ENCODE measurements at regions not wholly inside any gene's neighbourhood (a gene's known extent, or its start where the extent isn't known, plus 50 kb on each side); places are given as distances from the start of the nearest gene placed in this dataset.

GRCh38 chr2:238505119-238505891 lies 78.6 kb downstream of the ASB1 start:
- no peak overlapping the region for H3K27ac ChIP-seq (ENCODE audit: low read length)
- no peak for DNase-seq
- H3K9ac ChIP-seq (ENCODE audit: low read depth, low read length), result no peak overlapping the region
- no peaks in the 10 kb centered on the region for H3K9me3 ChIP-seq (ENCODE audit: insufficient read depth, low read length, severe bottlenecking)
- no peak overlapping the region for H2AFZ ChIP-seq (ENCODE audit: low read depth, low read length)
- no peaks in the 10 kb centered on the region for H3K79me2 ChIP-seq (ENCODE audit: insufficient read depth, low read length)
- TF ChIP-seq, protein P1, sequence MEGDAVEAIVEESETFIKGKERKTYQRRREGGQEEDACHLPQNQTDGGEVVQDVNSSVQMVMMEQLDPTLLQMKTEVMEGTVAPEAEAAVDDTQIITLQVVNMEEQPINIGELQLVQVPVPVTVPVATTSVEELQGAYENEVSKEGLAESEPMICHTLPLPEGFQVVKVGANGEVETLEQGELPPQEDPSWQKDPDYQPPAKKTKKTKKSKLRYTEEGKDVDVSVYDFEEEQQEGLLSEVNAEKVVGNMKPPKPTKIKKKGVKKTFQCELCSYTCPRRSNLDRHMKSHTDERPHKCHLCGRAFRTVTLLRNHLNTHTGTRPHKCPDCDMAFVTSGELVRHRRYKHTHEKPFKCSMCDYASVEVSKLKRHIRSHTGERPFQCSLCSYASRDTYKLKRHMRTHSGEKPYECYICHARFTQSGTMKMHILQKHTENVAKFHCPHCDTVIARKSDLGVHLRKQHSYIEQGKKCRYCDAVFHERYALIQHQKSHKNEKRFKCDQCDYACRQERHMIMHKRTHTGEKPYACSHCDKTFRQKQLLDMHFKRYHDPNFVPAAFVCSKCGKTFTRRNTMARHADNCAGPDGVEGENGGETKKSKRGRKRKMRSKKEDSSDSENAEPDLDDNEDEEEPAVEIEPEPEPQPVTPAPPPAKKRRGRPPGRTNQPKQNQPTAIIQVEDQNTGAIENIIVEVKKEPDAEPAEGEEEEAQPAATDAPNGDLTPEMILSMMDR (IDR thresholded peaks at IDR 0.05; ENCODE audit: borderline replicate concordance, extremely low read depth, low read length, poor library complexity, severe bottlenecking), result no peak
- no peak for TF ChIP-seq EZH2 (IDR thresholded peaks at IDR 0.05; ENCODE audit: borderline replicate concordance, low read depth, low read length, severe bottlenecking)
- H3K4me3 ChIP-seq (ENCODE audit: low read depth in 1 of 2, low read length in 2 of 2), result no peak overlapping the region
- no peaks in the 10 kb centered on the region; the same call in 1 of the 2 replicates for H4K20me1 ChIP-seq (ENCODE audit: insufficient read depth, low read length)
- ATAC-seq (ENCODE audit: insufficient read depth, low read depth), result no peak
- peaks cover 13% of the 10 kb centered on the region for H3K27me3 ChIP-seq (ENCODE audit: insufficient read depth, low read length, poor library complexity)
- H3K36me3 ChIP-seq (ENCODE audit: insufficient read depth, low read length), result no peaks in the 10 kb centered on the region
- no peaks in the 10 kb centered on the region for H3K4me1 ChIP-seq (ENCODE audit: insufficient read depth, low read length)
- no peak overlapping the region for H3K4me2 ChIP-seq (ENCODE audit: insufficient read depth, low read length)

DNA sequence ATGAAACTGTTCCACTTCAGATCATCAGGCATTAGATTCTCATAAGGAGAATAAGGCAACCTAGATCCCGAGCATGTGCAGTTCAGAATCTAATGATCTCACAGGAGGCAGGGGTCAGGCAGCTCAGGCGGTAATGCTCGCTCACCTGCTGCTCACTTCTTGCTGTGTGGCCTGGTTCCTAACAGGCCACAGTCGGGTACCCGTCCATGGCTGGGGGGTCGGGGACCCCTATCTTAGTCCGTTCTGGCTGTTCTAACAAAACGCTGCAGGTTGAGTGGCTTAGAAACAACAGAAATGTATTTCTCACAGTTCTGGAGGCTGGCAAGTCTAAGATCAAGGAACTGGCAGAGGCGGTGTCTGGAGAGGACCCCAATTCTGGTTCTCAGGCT lies 79.2 kb downstream of the ASB1 start:
- H3K9ac ChIP-seq (ENCODE audit: low read depth, low read length), result no peak overlapping the region
- no peak overlapping the region for H2AFZ ChIP-seq (ENCODE audit: low read depth, low read length)
- H3K27me3 ChIP-seq (ENCODE audit: insufficient read depth, low read length, poor library complexity), result peaks cover 13% of the 10 kb centered on the region

GRCh38 chr2:238506371-238507068 lies 79.8 kb downstream of the ASB1 start:
- DNase-seq (no peak), ATAC-seq (ENCODE audit: insufficient read depth, low read depth) (no peak)
- Histone ChIP-seq H3K9ac (ENCODE audit: low read depth, low read length) (no peak overlapping the region), H3K27me3 (ENCODE audit: insufficient read depth, low read length, poor library complexity) (peaks cover 13% of the 10 kb centered on the region), H3K4me2 (ENCODE audit: insufficient read depth, low read length) (no peak overlapping the region), H4K20me1 (ENCODE audit: insufficient read depth, low read length) (no peaks in the 10 kb centered on the region; the same call in 1 of the 2 replicates), H3K79me2 (ENCODE audit: insufficient read depth, low read length) (no peaks in the 10 kb centered on the region), H3K27ac (ENCODE audit: low read length) (no peak overlapping the region), H3K4me1 (ENCODE audit: insufficient read depth, low read length) (no peaks in the 10 kb centered on the region), H3K4me3 (ENCODE audit: low read depth in 1 of 2, low read length in 2 of 2) (no peak overlapping the region), H2AFZ (ENCODE audit: low read depth, low read length) (no peak overlapping the region), H3K9me3 (ENCODE audit: insufficient read depth, low read length, severe bottlenecking) (no peaks in the 10 kb centered on the region), H3K36me3 (ENCODE audit: insufficient read depth, low read length) (no peaks in the 10 kb centered on the region)
- TF ChIP-seq, protein P1 (IDR thresholded peaks at IDR 0.05; ENCODE audit: borderline replicate concordance, extremely low read depth, low read length, poor library complexity, severe bottlenecking), result no peak
- TF ChIP-seq EZH2 (IDR thresholded peaks at IDR 0.05; ENCODE audit: borderline replicate concordance, low read depth, low read length, severe bottlenecking), result no peak

More for the DNA sequence above, 79.2 kb downstream of the ASB1 start:
- H3K9me3 ChIP-seq (ENCODE audit: insufficient read depth, low read length, severe bottlenecking), result no peaks in the 10 kb centered on the region
- H3K36me3 ChIP-seq (ENCODE audit: insufficient read depth, low read length), result no peaks in the 10 kb centered on the region
- H3K4me3 ChIP-seq (ENCODE audit: low read depth in 1 of 2, low read length in 2 of 2), result no peak overlapping the region
- H3K79me2 ChIP-seq (ENCODE audit: insufficient read depth, low read length), result no peaks in the 10 kb centered on the region
- no peaks in the 10 kb centered on the region for H3K4me1 ChIP-seq (ENCODE audit: insufficient read depth, low read length)
- TF ChIP-seq EZH2 (IDR thresholded peaks at IDR 0.05; ENCODE audit: borderline replicate concordance, low read depth, low read length, severe bottlenecking), result no peak
- TF ChIP-seq, protein P1 (IDR thresholded peaks at IDR 0.05; ENCODE audit: borderline replicate concordance, extremely low read depth, low read length, poor library complexity, severe bottlenecking), result no peak
- no peak for DNase-seq
- no peak for ATAC-seq (ENCODE audit: insufficient read depth, low read depth)
- no peaks in the 10 kb centered on the region; the same call in 1 of the 2 replicates for H4K20me1 ChIP-seq (ENCODE audit: insufficient read depth, low read length)
- no peak overlapping the region for H3K4me2 ChIP-seq (ENCODE audit: insufficient read depth, low read length)
- no peak overlapping the region for H3K27ac ChIP-seq (ENCODE audit: low read length)

Data from DND-41 (cell line).